H1 (cell line): ENCODE measurements at regions not wholly inside any gene's neighbourhood (a gene's known extent, or its start where the extent isn't known, plus 50 kb on each side); places are given as distances from the start of the nearest gene placed in this dataset.

Experiments used
- CTCF ChIA-PET: fragments of 300-600 bp; sonication (Branson Sonifier 250); formaldehyde crosslinking; loops from one replicate; lab custom pipeline; 2021; ENCODE audit not compliant: partially characterized antibody; lab: Charles Lee
- POLR2A ChIA-PET: fragments of 300-600 bp; sonication (Branson Sonifier 250); formaldehyde crosslinking; loops from one replicate; lab custom pipeline; 2021; ENCODE audit warnings: inconsistent platforms; ENCODE audit not compliant: partially characterized antibody; lab: Charles Lee
- DNase-seq, 2 experiments: peaks; one replicate each; pipeline versions ENCODE4 v3.0.0 to v3.0.0-alpha.2; 2010 to 2022; ENCODE audit warnings: low spot score in 2 of 2, low read depth in 1 of 2, mixed read lengths in 1 of 2
- FAIRE-seq: peaks from 2 replicates; lab custom pipeline; 2011; peaks lifted over from hg19 to GRCh38; lab: Jason Lieb, UNC
- H2AFZ ChIP-seq: 2 replicates; pipeline ENCODE4 v1.8.1; 2012; ENCODE audit warnings: low read length, inconsistent platforms
- H2AK5ac ChIP-seq: 2 replicates; pipeline ENCODE4 v1.6.1; 2013; ENCODE audit warnings: low read depth, low read length
- H2BK120ac ChIP-seq: replicated peaks from 2 replicates; pipeline ENCODE3; 2013; ENCODE audit warnings: low read depth, low read length, inconsistent platforms
- H2BK12ac ChIP-seq: 2 replicates; pipeline ENCODE4 v1.6.1; 2013; ENCODE audit warnings: low read depth, low read length
- H2BK15ac ChIP-seq: 2 replicates; pipeline ENCODE4 v1.6.1; 2013; ENCODE audit warnings: low read length
- H2BK20ac ChIP-seq: 2 replicates; pipeline ENCODE4 v1.6.1; 2013; ENCODE audit warnings: low read length
- H2BK5ac ChIP-seq: 2 replicates; pipeline ENCODE4 v1.6.1; 2013; ENCODE audit warnings: low read depth, low read length
- H3K14ac ChIP-seq: 2 replicates; pipeline ENCODE4 v1.6.1; 2013; ENCODE audit warnings: inconsistent platforms; ENCODE audit not compliant: insufficient read length
- H3K18ac ChIP-seq: 2 replicates; pipeline ENCODE4 v1.6.1; 2013; ENCODE audit warnings: low read length; ENCODE audit errors: extremely low read depth
- H3K23ac ChIP-seq: 2 replicates; pipeline ENCODE4 v1.6.1; 2013; ENCODE audit warnings: inconsistent platforms; ENCODE audit not compliant: insufficient read length
- H3K23me2 ChIP-seq: 2 replicates; pipeline ENCODE4 v1.6.1; 2013; ENCODE audit warnings: low read depth, low read length
- H3K27ac ChIP-seq: 2 replicates; pipeline ENCODE4 v1.6.1; 2011; ENCODE audit warnings: low read depth, low read length, inconsistent platforms
- H3K27me3 ChIP-seq, 4 experiments: replicated peaks in 1 of 4; 1 replicate in 1 of 4; 2 replicates in 3 of 4; pipeline versions ENCODE4 v1.6.1 to v1.8.1; 2011 to 2013; ENCODE audit warnings: low read length in 3 of 4, mild to moderate bottlenecking in 3 of 4, inconsistent platforms in 2 of 4, mixed read lengths in 2 of 4, moderate library complexity in 1 of 4; ENCODE audit not compliant: control insufficient read depth in 3 of 4, insufficient read depth in 3 of 4; ENCODE audit errors: extremely low read depth in 1 of 4
- H3K36me3 ChIP-seq, 4 experiments: 2 replicates each; pipeline versions ENCODE4 v1.6.1 to v1.8.1; 2011 to 2013; ENCODE audit warnings: mild to moderate bottlenecking in 4 of 4, low read length in 3 of 4, moderate library complexity in 2 of 4, control low read depth in 1 of 4, inconsistent platforms in 1 of 4; ENCODE audit not compliant: insufficient read depth in 4 of 4, control insufficient read depth in 2 of 4
- H3K4ac ChIP-seq: replicated peaks from 2 replicates; pipeline ENCODE3; 2013; ENCODE audit warnings: low read length, low read depth, mixed read lengths, inconsistent platforms; ENCODE audit not compliant: insufficient read length
- H3K4me1 ChIP-seq, 4 experiments: replicated peaks in 1 of 4; 1 replicate in 1 of 4; 2 replicates in 3 of 4; pipeline versions ENCODE4 v1.6.1 to v1.8.1; 2011 to 2013; ENCODE audit warnings: low read length in 3 of 4, inconsistent platforms in 2 of 4, mixed read lengths in 1 of 4; ENCODE audit not compliant: insufficient read depth in 4 of 4, control insufficient read depth in 3 of 4
- H3K4me2 ChIP-seq, 2 experiments: 2 replicates each; pipeline versions ENCODE4 v1.6.1 to v1.8.1; 2011 to 2013; ENCODE audit warnings: low read depth in 2 of 2, low read length in 2 of 2, control low read depth in 1 of 2, inconsistent platforms in 1 of 2, mild to moderate bottlenecking in 1 of 2; ENCODE audit not compliant: insufficient read depth in 1 of 2
- H3K4me3 ChIP-seq, 4 experiments: fragments of 200-600, 300-600 bp in 1 of 4; sonication (generic), shearing (Covaris generic), sonication (Bioruptor Twin) in 1 of 4; 2 replicates each; pipeline versions ENCODE4 v1.5.1 to v1.8.1; 2011 to 2016; ENCODE audit warnings: low read length in 4 of 4, low read depth in 3 of 4, control low read depth in 2 of 4, inconsistent platforms in 2 of 4, mild to moderate bottlenecking in 2 of 4, mixed read lengths in 1 of 4, moderate library complexity in 1 of 4; ENCODE audit not compliant: insufficient read depth in 2 of 4; ENCODE audit errors: extremely low read depth in 1 of 4
- H3K56ac ChIP-seq: replicated peaks from 2 replicates; pipeline ENCODE3; 2013; ENCODE audit warnings: low read depth, mild to moderate bottlenecking, mixed read lengths, low read length, inconsistent platforms; ENCODE audit not compliant: insufficient read length
- H3K79me1 ChIP-seq: 2 replicates; pipeline ENCODE4 v1.6.1; 2013; ENCODE audit warnings: low read depth, low read length, control low read depth
- H3K79me2 ChIP-seq, 2 experiments: 2 replicates each; pipeline versions ENCODE4 v1.6.1 to v1.8.1; 2012 to 2013; ENCODE audit warnings: low read length in 2 of 2, mild to moderate bottlenecking in 2 of 2, inconsistent platforms in 1 of 2; ENCODE audit not compliant: insufficient read depth in 2 of 2, control insufficient read depth in 1 of 2
- H3K9ac ChIP-seq, 4 experiments: replicated peaks in 1 of 4; 1 replicate in 1 of 4; 2 replicates in 3 of 4; pipeline versions ENCODE4 v1.6.1 to v1.8.1; 2011 to 2013; ENCODE audit warnings: low read depth in 3 of 4, low read length in 3 of 4, control low read depth in 2 of 4, mild to moderate bottlenecking in 2 of 4, moderate library complexity in 2 of 4, inconsistent platforms in 1 of 4; ENCODE audit errors: extremely low read depth in 1 of 4
- H3K9me3 ChIP-seq, 2 experiments: 2 replicates each; pipeline versions ENCODE4 v1.6.1 to v1.8.1; 2012 to 2013; ENCODE audit warnings: mild to moderate bottlenecking in 2 of 2, moderate library complexity in 2 of 2, control low read depth in 1 of 2, inconsistent platforms in 1 of 2, low read depth in 1 of 2, low read length in 1 of 2, mixed read lengths in 1 of 2; ENCODE audit not compliant: insufficient read depth in 2 of 2
- H4K20me1 ChIP-seq, 2 experiments: replicated peaks in 1 of 2; 2 replicates each; pipeline versions ENCODE3 to v1.8.1; 2011 to 2013; ENCODE audit warnings: inconsistent platforms in 2 of 2, low read length in 2 of 2, mild to moderate bottlenecking in 1 of 2; ENCODE audit not compliant: insufficient read depth in 2 of 2, control insufficient read depth in 1 of 2
- H4K5ac ChIP-seq: 2 replicates; pipeline ENCODE4 v1.6.1; 2013; ENCODE audit warnings: low read length, low read depth, mixed read lengths, inconsistent platforms; ENCODE audit not compliant: insufficient read length
- H4K8ac ChIP-seq: 2 replicates; pipeline ENCODE4 v1.8.0; 2013; ENCODE audit warnings: mild to moderate bottlenecking, moderate library complexity, low read length, inconsistent platforms; ENCODE audit not compliant: insufficient read depth; ENCODE audit errors: extremely low read depth
- H4K91ac ChIP-seq: replicated peaks from 2 replicates; pipeline ENCODE3; 2013; ENCODE audit warnings: low read length, mixed read lengths, inconsistent platforms; ENCODE audit not compliant: insufficient read length
- ATF2 ChIP-seq: IDR thresholded peaks from 2 replicates; pipeline ENCODE4 v1.6.1; 2012; ENCODE audit warnings: low read length, inconsistent platforms
- ATF3 ChIP-seq: IDR thresholded peaks from 2 replicates; pipeline ENCODE4 v1.6.1; 2011; ENCODE audit warnings: low read depth, mild to moderate bottlenecking, low read length; ENCODE audit not compliant: insufficient read depth
- CBX8 ChIP-seq: fragments of 300-800, 300-1000 bp; sonication (generic); IDR thresholded peaks from 2 replicates; pipeline ENCODE4 v1.7.1; 2016; ENCODE audit warnings: low read depth, low read length, borderline replicate concordance
- EP300 ChIP-seq, 2 experiments: IDR thresholded peaks; 1 replicate in 1 of 2; 2 replicates in 1 of 2; pipeline ENCODE4 v1.6.1; 2011 to 2012; ENCODE audit warnings: low read depth in 2 of 2, low read length in 2 of 2, mild to moderate bottlenecking in 2 of 2, borderline replicate concordance in 1 of 2, inconsistent platforms in 1 of 2, moderate library complexity in 1 of 2
- JUND ChIP-seq: IDR thresholded peaks from 2 replicates; pipeline ENCODE4 v1.6.1; 2011; ENCODE audit warnings: mild to moderate bottlenecking, improper control_type of control experiment, low read length
- NRF1 ChIP-seq: IDR thresholded peaks from 2 replicates; pipeline ENCODE4 v1.6.1; 2011; ENCODE audit warnings: mild to moderate bottlenecking, low read depth, low read length, improper control_type of control experiment
- POU5F1 ChIP-seq: IDR thresholded peaks from 2 replicates; pipeline ENCODE4 v1.6.1; 2011; ENCODE audit warnings: low read depth, mild to moderate bottlenecking, low read length, moderate library complexity
- RBBP5 ChIP-seq: IDR thresholded peaks from 2 replicates; pipeline ENCODE4 v1.7.1; 2012; ENCODE audit warnings: low read depth, mild to moderate bottlenecking, inconsistent platforms, low read length, moderate library complexity, borderline replicate concordance
- TAF1 ChIP-seq: IDR thresholded peaks from 2 replicates; pipeline ENCODE4 v1.6.1; 2011; ENCODE audit warnings: mild to moderate bottlenecking, low read depth, low read length
- TBP ChIP-seq: IDR thresholded peaks from 2 replicates; pipeline ENCODE4 v1.6.1; 2011; ENCODE audit warnings: low read depth, low read length, improper control_type of control experiment
- TCF12 ChIP-seq: IDR thresholded peaks from 2 replicates; pipeline ENCODE4 v1.6.1; 2011; ENCODE audit warnings: low read depth, mild to moderate bottlenecking, low read length
- ZNF274 ChIP-seq: IDR thresholded peaks from 2 replicates; pipeline ENCODE4 v1.7.0; 2012; ENCODE audit warnings: low read length, borderline replicate concordance; ENCODE audit errors: extremely low read depth
- whole genome bisulfite sequencing, 2 experiments: shearing (Covaris generic) in 1 of 2; methylation state at CpG; one replicate each; pipeline versions ENCODE4 v1.1.6 to v1.1.7; 2013 to 2015; ENCODE audit warnings: low lambda C conversion rate in 2 of 2, mixed read lengths in 2 of 2, inconsistent platforms in 1 of 2, low coverage in 1 of 2, missing lambda C conversion rate in 1 of 2; ENCODE audit not compliant: insufficient replicate concordance in 2 of 2, insufficient coverage in 1 of 2, insufficient read length in 1 of 2; ENCODE audit errors: extremely low coverage in 1 of 2, missing lambda C conversion rate in 1 of 2; 5-methylcytosine and 5-hydroxymethylcytosine counted together

GRCh38 chr2:78301166-78301789 lies 724.2 kb upstream of the REG3G start:
- Histone ChIP-seq H2AFZ (peak overlapping the region; percentile 15; the same call in 1 of the 2 replicates), H3K4ac (no peak overlapping the region), H2BK15ac (no peak overlapping the region), H3K4me3 (no peak overlapping the region), H4K91ac (no peak overlapping the region), H4K20me1 (no peaks in the 10 kb centered on the region), H2BK20ac (no peak overlapping the region), H3K4me2 (no peak overlapping the region), H2BK12ac (0 out of 2 replicates have a peak overlapping the region, but pooled peaks have one; percentile 84), H2BK5ac (no peak overlapping the region), H3K79me2 (no peaks in the 10 kb centered on the region), H3K56ac (no peak overlapping the region), H3K27ac (no peak overlapping the region), H3K23me2 (no peaks in the 10 kb centered on the region), H3K18ac (no peak overlapping the region), H2BK120ac (no peak overlapping the region), H3K14ac (no peak overlapping the region), H4K5ac (no peak overlapping the region), H3K36me3 (no peaks in the 10 kb centered on the region), H2AK5ac (no peak overlapping the region), H3K4me1 (peaks cover 0 to 4% (median 3%) of the 10 kb centered on the region in 4 experiments; a peak in 3 of 7 replicates), H3K79me1 (no peaks in the 10 kb centered on the region), H3K9ac (no peak overlapping the region), H3K23ac (no peak overlapping the region), H3K27me3 (no peaks in the 10 kb centered on the region), H3K9me3 (no peaks in the 10 kb centered on the region), H4K8ac (no peak overlapping the region)
- ChIA-PET CTCF (no interaction called here), POLR2A (no interaction called here)
- DNase-seq (no peak), FAIRE-seq (no peak)
- WGBS, 2 experiments = 89% methylated on average over 6 of the region's 6 CpGs; no CpG with 5 or more reads in 1 of the 2 experiments
- TF ChIP-seq ZNF274 (no peak), POU5F1 (no peak), NRF1 (no peak), EP300 (IDR thresholded peaks at IDR 0.05; ENCODE audit: borderline replicate concordance in 1 of 2, low read depth in 2 of 2, low read length in 2 of 2) (no peak), TBP (no peak), ATF3 (no peak), JUND (no peak), TAF1 (no peak), TCF12 (no peak), ATF2 (no peak), RBBP5 (no peak), CBX8 (no peak)
